ENCODE measurements at regions not wholly inside any gene's neighbourhood (a gene's known extent, or its start where the extent isn't known, plus 50 kb on each side); places are given as distances from the start of the nearest gene placed in this dataset.

GRCh38 chrY:15162211-15162610 is 637.9 kb downstream of the NLGN4Y start:
- H3K36me3 Mint-ChIP-seq (ENCODE audit: low read depth) = no peaks in the 10 kb centered on the region

GRCh38 chrY:15179890-15180289 is 655.6 kb downstream of the NLGN4Y start:
- no peaks in the 10 kb centered on the region for H3K4me1 Mint-ChIP-seq (ENCODE audit: low read depth)
- no peak overlapping the region for H3K27ac Mint-ChIP-seq
- H3K9me3 Mint-ChIP-seq = no peaks in the 10 kb centered on the region
- H3K27me3 Mint-ChIP-seq (ENCODE audit: low read depth) = no peaks in the 10 kb centered on the region
- no peak overlapping the region for H3K4me3 Mint-ChIP-seq
- H3K36me3 Mint-ChIP-seq (ENCODE audit: low read depth) = no peaks in the 10 kb centered on the region

More at GRCh38 chrY:15162211-15162610, 637.9 kb downstream of the NLGN4Y start:
- H3K4me1 Mint-ChIP-seq (ENCODE audit: low read depth) = no peaks in the 10 kb centered on the region
- no peaks in the 10 kb centered on the region for H3K9me3 Mint-ChIP-seq
- H3K4me3 Mint-ChIP-seq = no peak overlapping the region
- no peaks in the 10 kb centered on the region for H3K27me3 Mint-ChIP-seq (ENCODE audit: low read depth)
- H3K27ac Mint-ChIP-seq = no peak overlapping the region

DNA sequence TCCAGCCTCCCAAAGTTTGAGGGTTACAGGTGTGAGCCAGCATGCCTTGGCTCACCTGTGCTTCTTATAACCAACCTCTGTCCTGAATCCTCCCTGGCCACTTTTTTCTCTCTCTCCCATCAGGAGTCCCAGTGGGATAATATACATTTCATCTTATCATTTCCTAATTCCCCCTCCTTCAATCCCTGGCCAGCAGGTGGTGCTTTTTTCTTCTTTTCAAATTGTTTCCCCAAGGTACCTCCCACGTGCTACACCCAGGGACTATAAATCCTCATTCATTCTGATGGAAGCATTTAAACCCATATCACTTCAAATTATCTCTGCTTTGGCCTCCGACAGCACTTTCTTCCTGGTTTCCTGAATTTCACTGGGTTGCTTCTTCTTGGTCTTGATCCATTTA is 704.7 kb downstream of the NLGN4Y start:
- no peak overlapping the region for H3K27ac Mint-ChIP-seq
- H3K27me3 Mint-ChIP-seq (ENCODE audit: low read depth) = no peaks in the 10 kb centered on the region
- H3K4me3 Mint-ChIP-seq = no peak overlapping the region
- no peaks in the 10 kb centered on the region for H3K9me3 Mint-ChIP-seq
- H3K4me1 Mint-ChIP-seq (ENCODE audit: low read depth) = no peaks in the 10 kb centered on the region
- H3K36me3 Mint-ChIP-seq (ENCODE audit: low read depth) = no peaks in the 10 kb centered on the region

GRCh38 chrY:15239596-15240132 is 715.3 kb downstream of the NLGN4Y start:
- H3K4me1 Mint-ChIP-seq (ENCODE audit: low read depth) = no peaks in the 10 kb centered on the region
- H3K36me3 Mint-ChIP-seq (ENCODE audit: low read depth) = no peaks in the 10 kb centered on the region
- no peaks in the 10 kb centered on the region for H3K27me3 Mint-ChIP-seq (ENCODE audit: low read depth)
- H3K27ac Mint-ChIP-seq = no peak overlapping the region
- H3K9me3 Mint-ChIP-seq = peaks cover 4% of the 10 kb centered on the region
- no peak overlapping the region for H3K4me3 Mint-ChIP-seq

GRCh38 chrY:15259286-15259685 is 735.0 kb downstream of the NLGN4Y start:
- Mint-ChIP-seq H3K27ac (no peak overlapping the region), H3K4me1 (ENCODE audit: low read depth) (no peaks in the 10 kb centered on the region), H3K4me3 (no peak overlapping the region), H3K27me3 (ENCODE audit: low read depth) (no peaks in the 10 kb centered on the region), H3K36me3 (ENCODE audit: low read depth) (no peaks in the 10 kb centered on the region), H3K9me3 (no peaks in the 10 kb centered on the region)

DNA sequence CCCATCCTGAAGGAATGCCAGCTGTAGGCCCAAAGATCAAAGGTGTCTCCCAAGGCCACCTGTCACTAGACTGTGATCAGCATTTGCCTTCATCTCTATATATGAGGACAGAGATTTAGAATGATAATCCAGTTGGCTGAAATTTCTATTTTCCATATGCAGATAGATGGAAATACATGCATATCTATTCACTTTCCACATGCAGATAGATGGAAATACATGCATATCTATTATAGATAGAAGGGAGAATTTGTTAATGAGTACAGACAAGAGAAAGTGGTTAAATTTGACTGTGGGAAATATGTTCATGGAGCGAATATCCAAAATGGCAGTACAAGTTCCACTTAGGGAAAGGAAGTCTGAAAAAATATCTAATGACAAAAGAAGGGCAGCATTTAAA is 762.2 kb downstream of the NLGN4Y start:
- no peaks in the 10 kb centered on the region for H3K36me3 Mint-ChIP-seq (ENCODE audit: low read depth)
- no peaks in the 10 kb centered on the region for H3K4me1 Mint-ChIP-seq (ENCODE audit: low read depth)
- no peaks in the 10 kb centered on the region for H3K9me3 Mint-ChIP-seq
- H3K27ac Mint-ChIP-seq = no peak overlapping the region
- H3K4me3 Mint-ChIP-seq = no peak overlapping the region
- H3K27me3 Mint-ChIP-seq (ENCODE audit: low read depth) = no peaks in the 10 kb centered on the region

GRCh38 chrY:15289821-15290220 is 765.5 kb downstream of the NLGN4Y start:
- Mint-ChIP-seq H3K36me3 (ENCODE audit: low read depth) (no peaks in the 10 kb centered on the region), H3K4me1 (ENCODE audit: low read depth) (no peaks in the 10 kb centered on the region), H3K4me3 (no peak overlapping the region), H3K9me3 (no peaks in the 10 kb centered on the region), H3K27ac (no peak overlapping the region), H3K27me3 (ENCODE audit: low read depth) (no peaks in the 10 kb centered on the region)

- Mint-ChIP-seq H3K9me3 (no peaks in the 10 kb centered on the region), H3K4me1 (ENCODE audit: low read depth) (no peaks in the 10 kb centered on the region), H3K27ac (no peak overlapping the region), H3K36me3 (ENCODE audit: low read depth) (no peaks in the 10 kb centered on the region), H3K27me3 (ENCODE audit: low read depth) (no peaks in the 10 kb centered on the region), H3K4me3 (no peak overlapping the region)
Measured at GRCh38 chrY:15292881-15293280, 768.6 kb downstream of the NLGN4Y start.

GRCh38 chrY:15301879-15302278 is 777.5 kb downstream of the NLGN4Y start:
- Mint-ChIP-seq H3K9me3 (no peaks in the 10 kb centered on the region), H3K4me3 (no peak overlapping the region)

DNA sequence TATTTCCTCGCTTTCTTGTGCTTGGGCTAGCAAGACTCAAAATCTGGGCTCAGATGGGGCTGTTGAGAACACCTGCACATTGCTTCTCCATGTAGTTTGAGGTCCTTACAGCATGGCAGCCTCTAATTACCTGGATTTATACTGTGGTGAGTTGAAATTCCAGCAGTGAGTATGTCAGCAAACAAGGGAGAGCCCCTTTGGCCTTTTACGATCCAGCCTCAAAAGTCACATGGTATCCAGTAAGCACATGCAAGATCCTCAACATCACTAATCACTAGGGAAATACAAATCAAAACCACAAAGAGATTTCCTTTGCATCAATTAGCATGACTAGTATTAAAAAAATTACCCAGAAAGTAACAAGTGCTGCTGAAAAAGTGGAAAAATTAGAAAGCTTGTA is 787.8 kb downstream of the NLGN4Y start:
- Mint-ChIP-seq H3K9me3 (no peaks in the 10 kb centered on the region), H3K27ac (no peak overlapping the region), H3K36me3 (ENCODE audit: low read depth) (no peaks in the 10 kb centered on the region), H3K27me3 (ENCODE audit: low read depth) (no peaks in the 10 kb centered on the region), H3K4me3 (no peak overlapping the region), H3K4me1 (ENCODE audit: low read depth) (no peaks in the 10 kb centered on the region)

More at GRCh38 chrY:15301879-15302278, 777.5 kb downstream of the NLGN4Y start:
- no peaks in the 10 kb centered on the region for H3K4me1 Mint-ChIP-seq (ENCODE audit: low read depth)
- H3K36me3 Mint-ChIP-seq (ENCODE audit: low read depth) = no peaks in the 10 kb centered on the region
- H3K27me3 Mint-ChIP-seq (ENCODE audit: low read depth) = no peaks in the 10 kb centered on the region
- H3K27ac Mint-ChIP-seq = no peak overlapping the region

GRCh38 chrY:15324189-15324588 is 799.9 kb downstream of the NLGN4Y start:
- Mint-ChIP-seq H3K4me1 (ENCODE audit: low read depth) (peaks cover 4% of the 10 kb centered on the region), H3K4me3 (no peak overlapping the region), H3K27me3 (ENCODE audit: low read depth) (no peaks in the 10 kb centered on the region), H3K27ac (no peak overlapping the region), H3K36me3 (ENCODE audit: low read depth) (no peaks in the 10 kb centered on the region), H3K9me3 (peaks cover 4% of the 10 kb centered on the region)

- H3K4me3 Mint-ChIP-seq = no peak overlapping the region
- H3K9me3 Mint-ChIP-seq = no peaks in the 10 kb centered on the region
- H3K27ac Mint-ChIP-seq = no peak overlapping the region
- H3K27me3 Mint-ChIP-seq (ENCODE audit: low read depth) = no peaks in the 10 kb centered on the region
- H3K4me1 Mint-ChIP-seq (ENCODE audit: low read depth) = peaks cover 4% of the 10 kb centered on the region
- no peaks in the 10 kb centered on the region for H3K36me3 Mint-ChIP-seq (ENCODE audit: low read depth)
Measured at GRCh38 chrY:15325201-15325600, 800.9 kb downstream of the NLGN4Y start.

DNA sequence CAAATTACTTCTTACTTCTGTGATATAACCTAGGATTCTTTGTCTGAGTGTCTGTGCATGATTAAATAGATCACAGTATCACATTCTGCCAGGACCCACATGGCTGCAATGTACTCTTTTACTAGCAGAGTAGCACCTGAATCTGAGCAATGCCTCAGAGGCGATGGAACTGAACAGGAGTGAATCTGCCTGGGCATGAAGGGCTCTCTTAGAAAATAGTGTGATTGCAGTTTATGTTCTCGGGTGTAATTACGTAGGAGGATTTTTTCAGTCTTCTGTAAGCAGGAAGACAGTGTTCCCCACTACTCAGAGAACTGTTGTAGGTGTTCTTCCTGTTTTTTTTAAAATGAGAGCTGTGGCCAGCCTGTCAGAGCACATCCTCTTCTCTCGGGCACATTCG is 802.3 kb downstream of the NLGN4Y start:
- Mint-ChIP-seq H3K4me3 (no peak overlapping the region), H3K4me1 (ENCODE audit: low read depth) (peaks cover 4% of the 10 kb centered on the region), H3K36me3 (ENCODE audit: low read depth) (no peaks in the 10 kb centered on the region), H3K9me3 (no peaks in the 10 kb centered on the region), H3K27ac (no peak overlapping the region), H3K27me3 (ENCODE audit: low read depth) (no peaks in the 10 kb centered on the region)

DNA sequence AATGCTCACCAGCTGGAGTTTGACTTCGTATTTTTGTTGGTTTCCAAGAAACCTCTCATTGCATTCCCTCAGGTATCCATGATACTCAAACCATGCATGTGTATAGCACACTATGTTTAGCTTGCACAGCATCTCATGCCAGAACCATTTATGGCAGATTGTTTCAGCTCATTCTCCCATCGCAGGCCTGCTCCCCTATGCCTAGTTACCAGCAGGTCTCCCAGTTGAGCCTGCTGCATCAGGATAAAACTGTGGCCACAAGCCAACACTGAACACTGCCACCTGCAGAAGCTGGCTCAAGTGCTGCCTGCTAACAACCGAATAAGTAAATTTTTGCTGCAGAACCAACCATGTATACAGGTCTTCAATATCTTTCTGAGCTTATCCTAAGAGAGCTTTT is 804.5 kb downstream of the NLGN4Y start:
- H3K27ac Mint-ChIP-seq = no peak overlapping the region
- peaks cover 4% of the 10 kb centered on the region for H3K4me1 Mint-ChIP-seq (ENCODE audit: low read depth)
- no peak overlapping the region for H3K4me3 Mint-ChIP-seq
- no peaks in the 10 kb centered on the region for H3K9me3 Mint-ChIP-seq
- no peaks in the 10 kb centered on the region for H3K27me3 Mint-ChIP-seq (ENCODE audit: low read depth)
- H3K36me3 Mint-ChIP-seq (ENCODE audit: low read depth) = no peaks in the 10 kb centered on the region

DNA sequence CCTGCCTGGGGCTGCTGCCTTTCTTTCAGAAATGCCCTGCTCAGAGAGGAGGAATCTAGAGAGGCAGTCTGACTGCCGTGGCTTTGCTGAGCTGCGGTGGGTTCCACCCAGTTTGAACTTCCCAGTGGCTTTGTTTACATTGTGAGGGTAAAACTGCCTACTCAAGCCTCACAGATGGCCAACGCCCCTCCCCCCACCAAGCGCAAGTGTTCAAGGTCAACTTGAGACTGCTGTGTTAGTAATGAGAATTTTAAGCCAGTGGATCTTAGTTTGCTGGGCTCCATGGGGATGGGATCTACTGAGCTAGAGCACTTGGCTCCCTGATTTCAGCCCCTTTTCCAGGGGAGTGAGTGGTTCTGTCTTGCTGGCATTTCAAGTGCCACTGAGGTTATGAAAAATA is 819.2 kb downstream of the NLGN4Y start:
- Mint-ChIP-seq H3K36me3 (ENCODE audit: low read depth) (no peaks in the 10 kb centered on the region), H3K27me3 (ENCODE audit: low read depth) (no peaks in the 10 kb centered on the region), H3K4me3 (no peak overlapping the region), H3K27ac (no peak overlapping the region), H3K4me1 (ENCODE audit: low read depth) (no peaks in the 10 kb centered on the region), H3K9me3 (peaks cover 8% of the 10 kb centered on the region)
